ENCODE measurements at regions not wholly inside any gene's neighbourhood (a gene's known extent, or its start where the extent isn't known, plus 50 kb on each side); places are given as distances from the start of the nearest gene placed in this dataset.

GRCh38 chr7:20064974-20065862 is 152.0 kb downstream of the MACC1 start:
- no peaks in the 10 kb centered on the region for H3K27me3 ChIP-seq (ENCODE audit: control insufficient read depth, insufficient read depth, low read length)
- POLR2A ChIA-PET, result no interaction called here
- no peak overlapping the region for H3K27ac ChIP-seq (ENCODE audit: low read depth, low read length)
- DNase-seq (ENCODE audit: low read depth, low spot score), result peak; percentile 8
- no peak overlapping the region for H3K4me3 ChIP-seq (ENCODE audit: low read depth, low read length)
- no peak for TF ChIP-seq CTCF (IDR thresholded peaks at IDR 0.05; ENCODE audit: low read depth, low read length)
- CTCF ChIA-PET, result no interaction called here
- no peaks in the 10 kb centered on the region for H3K9me3 ChIP-seq (ENCODE audit: control insufficient read depth, insufficient read depth, low read length)

GRCh38 chr7:20064181-20064970 is 152.8 kb downstream of the MACC1 start:
- ChIA-PET POLR2A (no interaction called here), CTCF (interaction anchor here (1.0 kb wide), 1 partner anchor 339 kb away, joined by 3 read pairs; no protein-coding TSS in a partner anchor)
- Histone ChIP-seq H3K9me3 (ENCODE audit: control insufficient read depth, insufficient read depth, low read length) (no peaks in the 10 kb centered on the region), H3K4me3 (ENCODE audit: low read depth, low read length) (no peak overlapping the region), H3K27ac (ENCODE audit: low read depth, low read length) (no peak overlapping the region), H3K27me3 (ENCODE audit: control insufficient read depth, insufficient read depth, low read length) (no peaks in the 10 kb centered on the region)
- no peak for TF ChIP-seq CTCF (IDR thresholded peaks at IDR 0.05; ENCODE audit: low read depth, low read length)
- no peak for DNase-seq (ENCODE audit: low read depth, low spot score)

GRCh38 chr7:20063644-20064043 is 153.5 kb downstream of the MACC1 start:
- no peak overlapping the region for H3K27ac ChIP-seq (ENCODE audit: low read depth, low read length)

GRCh38 chr7:20062932-20063331 is 154.3 kb downstream of the MACC1 start:
- TF ChIP-seq CTCF (IDR thresholded peaks at IDR 0.05; ENCODE audit: low read depth, low read length), result no peak
- ChIA-PET POLR2A (no interaction called here), CTCF (interaction anchor here (1.0 kb wide), 1 partner anchor 340 kb away, joined by 3 read pairs; no protein-coding TSS in a partner anchor)

More at GRCh38 chr7:20063644-20064043, 153.5 kb downstream of the MACC1 start:
- CTCF ChIA-PET, result interaction anchor here (1.0 kb wide), 1 partner anchor 340 kb away, joined by 3 read pairs; no protein-coding TSS in a partner anchor
- H3K9me3 ChIP-seq (ENCODE audit: control insufficient read depth, insufficient read depth, low read length), result no peaks in the 10 kb centered on the region
- H3K4me3 ChIP-seq (ENCODE audit: low read depth, low read length), result no peak overlapping the region
- no peak for DNase-seq (ENCODE audit: low read depth, low spot score)
- H3K27me3 ChIP-seq (ENCODE audit: control insufficient read depth, insufficient read depth, low read length), result no peaks in the 10 kb centered on the region
- TF ChIP-seq CTCF (IDR thresholded peaks at IDR 0.05; ENCODE audit: low read depth, low read length), result no peak
- POLR2A ChIA-PET, result no interaction called here

More at GRCh38 chr7:20062932-20063331, 154.3 kb downstream of the MACC1 start:
- Histone ChIP-seq H3K27ac (ENCODE audit: low read depth, low read length) (no peak overlapping the region), H3K27me3 (ENCODE audit: control insufficient read depth, insufficient read depth, low read length) (no peaks in the 10 kb centered on the region), H3K4me3 (ENCODE audit: low read depth, low read length) (no peak overlapping the region), H3K9me3 (ENCODE audit: control insufficient read depth, insufficient read depth, low read length) (no peaks in the 10 kb centered on the region)
- DNase-seq (ENCODE audit: low read depth, low spot score), result no peak

All from AG04450 (cell line).